ENCODE measurements at regions not wholly inside any gene's neighbourhood (a gene's known extent, or its start where the extent isn't known, plus 50 kb on each side); places are given as distances from the start of the nearest gene placed in this dataset.

DNA sequence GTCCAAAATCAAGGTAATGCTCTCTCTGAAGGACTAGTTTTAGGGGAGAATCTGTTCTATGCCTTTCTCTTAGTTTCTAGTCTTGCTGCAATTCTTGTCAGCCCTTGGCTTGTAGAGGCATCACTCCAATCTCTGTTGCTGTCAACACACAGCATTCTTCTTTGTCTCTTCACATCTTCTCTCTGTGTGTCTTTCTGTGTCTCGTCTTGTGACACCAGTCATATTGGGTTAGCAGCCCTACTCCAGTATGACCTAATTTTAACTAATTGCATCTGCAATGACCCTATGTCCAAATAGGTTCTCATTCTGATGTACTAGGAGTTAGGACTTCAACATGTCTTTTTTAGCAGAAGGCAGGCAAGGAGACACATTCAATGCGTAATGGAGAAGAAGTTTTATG, 1110.6 kb downstream of the DTWD2 start:
- no peak for DNase-seq

DNA sequence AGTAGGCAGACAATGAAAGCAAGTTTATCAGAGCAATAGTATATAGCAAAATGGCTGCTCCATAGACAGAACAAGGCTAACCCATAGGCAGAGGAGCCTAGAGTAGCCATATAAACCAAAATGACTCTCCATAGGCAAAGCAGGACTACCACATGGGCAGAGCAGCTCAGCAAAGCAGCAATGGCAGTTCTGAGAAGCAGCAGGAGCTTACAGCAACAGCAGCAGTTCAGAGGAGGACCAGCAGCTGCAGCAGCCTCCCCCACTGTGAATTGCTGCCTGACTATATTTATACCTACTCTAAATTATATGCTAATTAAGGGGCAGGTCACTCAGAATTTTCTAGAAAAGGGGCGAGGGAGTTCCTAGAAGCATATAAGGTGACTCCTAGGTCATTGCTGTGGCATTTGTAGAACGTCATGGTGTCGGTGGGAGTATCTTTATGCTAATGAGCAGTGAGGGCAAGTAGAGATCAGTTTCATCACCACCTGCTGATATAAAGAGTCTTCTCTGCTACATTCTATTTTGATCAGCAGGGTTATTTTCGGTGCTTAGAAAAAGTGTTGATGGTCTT, 1115.5 kb downstream of the DTWD2 start:
- no peak for DNase-seq

DNA sequence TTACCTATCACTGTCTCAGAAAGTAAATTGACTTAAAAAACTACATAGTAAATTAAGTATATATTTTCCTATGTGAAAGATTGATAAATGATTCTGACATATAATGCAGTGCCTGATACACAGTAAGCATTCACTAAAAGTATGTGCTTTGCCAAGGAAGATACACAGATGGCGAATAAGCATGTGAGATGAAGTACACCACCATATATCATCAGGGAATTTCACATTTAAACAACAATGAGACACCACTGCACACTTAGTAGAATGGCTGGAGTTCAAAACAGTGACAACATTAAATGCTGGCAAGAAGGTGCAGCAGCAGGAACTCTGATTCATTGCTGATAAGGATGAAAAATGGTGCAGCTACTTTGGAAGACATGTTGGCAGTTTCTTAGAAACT, 1118.8 kb downstream of the DTWD2 start:
- DNase-seq, result no peak

GRCh38 chr5:117863586-117864296, 1124.6 kb downstream of the DTWD2 start:
- no peak for DNase-seq

DNA sequence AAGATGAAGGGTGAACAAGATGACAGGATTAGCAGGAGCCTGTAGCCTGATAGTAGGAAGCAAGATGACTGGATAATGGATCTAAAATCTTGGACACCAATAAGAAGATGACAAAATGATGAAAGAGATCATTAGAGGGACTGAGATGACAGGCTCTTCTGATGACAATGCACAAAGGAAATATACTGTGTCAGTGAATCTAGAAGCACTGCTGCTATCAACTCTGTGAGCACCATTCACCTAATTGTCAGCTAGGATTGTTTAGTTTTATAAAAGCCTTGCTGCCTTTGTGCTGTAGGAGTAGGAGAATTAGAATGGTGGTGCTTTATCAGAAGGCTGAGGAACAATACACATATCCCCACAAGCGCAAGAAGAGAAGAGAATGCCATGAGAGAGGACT, 1127.8 kb downstream of the DTWD2 start:
- no peak for DNase-seq

- no peak for DNase-seq
Measured at GRCh38 chr5:117859176-117859575, 1129.2 kb downstream of the DTWD2 start.

DNA sequence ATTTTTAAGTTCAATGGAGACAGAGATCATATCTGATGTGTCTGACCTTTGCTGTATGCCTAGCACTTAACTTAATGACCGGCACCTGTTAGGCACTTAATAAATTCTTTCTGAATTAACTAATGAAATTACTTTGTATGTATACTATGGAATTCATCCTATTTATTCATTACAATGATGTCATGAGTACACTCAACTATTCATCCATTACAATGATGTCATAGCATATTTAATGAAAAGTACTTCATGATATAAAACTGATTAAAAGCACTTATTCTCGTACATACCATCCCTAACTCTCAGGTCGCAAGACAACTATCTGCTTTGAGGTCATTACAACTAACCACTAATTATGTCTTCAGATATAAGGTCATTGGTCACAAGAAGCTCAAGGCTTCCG, 1131.6 kb downstream of the DTWD2 start:
- no peak for DNase-seq

GRCh38 chr5:117837786-117838185, 1150.6 kb downstream of the DTWD2 start:
- DNase-seq, result no peak

DNA sequence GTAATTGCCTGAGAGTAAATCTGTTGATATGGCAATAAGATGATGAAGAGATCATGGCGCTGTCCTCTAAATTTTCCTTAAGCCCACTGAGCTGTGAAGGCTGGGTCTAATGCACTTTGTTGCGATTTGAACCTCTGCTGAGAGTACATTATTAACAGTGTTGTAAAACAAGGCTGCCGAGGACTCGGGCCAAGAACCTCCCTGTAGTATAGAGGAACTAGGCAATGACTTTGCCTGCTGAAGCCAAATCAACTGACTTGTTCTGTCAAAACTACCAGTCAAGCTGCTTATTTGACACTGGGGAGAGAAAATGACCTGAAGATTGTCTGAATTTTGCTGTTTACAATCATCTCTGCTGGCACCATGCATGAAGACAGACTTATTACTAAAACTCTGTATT, 1154.7 kb downstream of the DTWD2 start:
- no peak for DNase-seq

GRCh38 chr5:117829646-117830045, 1158.7 kb downstream of the DTWD2 start:
- no peak for DNase-seq

GRCh38 chr5:117813850-117814249, 1174.5 kb downstream of the DTWD2 start:
- no peak for DNase-seq

DNA sequence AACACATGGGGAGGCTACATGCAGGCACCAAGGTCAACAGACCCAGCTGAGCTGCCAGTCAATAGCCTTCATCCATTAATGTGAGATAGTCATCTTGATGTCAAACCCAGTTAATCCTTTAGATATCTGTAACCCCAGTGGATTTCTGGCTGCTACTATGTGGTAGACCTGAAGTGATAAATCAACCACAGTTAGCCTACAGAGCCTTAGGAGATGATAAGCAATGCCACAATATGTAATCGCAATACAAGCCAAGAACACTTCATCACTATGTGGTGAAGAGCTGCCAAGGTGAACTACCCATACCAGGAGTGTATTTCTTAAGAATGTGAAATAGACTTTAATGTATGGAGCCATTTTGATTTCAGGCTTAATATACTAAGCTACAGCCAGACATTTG, 1175.5 kb downstream of the DTWD2 start:
- DNase-seq, result no peak

- no peak for DNase-seq
Measured at GRCh38 chr5:117809251-117809650, 1179.1 kb downstream of the DTWD2 start.

DNA sequence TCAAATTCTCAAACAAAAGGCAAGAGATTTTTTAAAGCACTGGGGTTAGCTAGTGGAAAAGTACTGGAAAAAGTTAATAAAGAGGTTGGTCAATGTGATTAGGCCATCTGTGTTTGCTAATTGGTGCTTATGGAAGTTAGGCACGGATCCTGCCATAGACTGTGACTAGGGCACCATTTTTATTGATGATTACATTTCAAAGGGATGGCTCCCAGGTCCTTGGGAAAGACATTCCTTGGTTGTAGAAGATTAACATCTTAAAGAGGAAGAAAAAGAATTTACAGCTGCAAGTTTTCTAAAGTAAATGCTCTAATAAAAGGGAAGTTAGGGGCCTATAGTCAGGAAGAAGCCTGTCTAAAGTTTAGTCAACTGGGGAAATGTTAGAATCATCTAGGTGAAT, 1183.3 kb downstream of the DTWD2 start:
- DNase-seq, result no peak

- DNase-seq, result no peak
Measured at GRCh38 chr5:117803533-117803932, 1184.8 kb downstream of the DTWD2 start.

DNA sequence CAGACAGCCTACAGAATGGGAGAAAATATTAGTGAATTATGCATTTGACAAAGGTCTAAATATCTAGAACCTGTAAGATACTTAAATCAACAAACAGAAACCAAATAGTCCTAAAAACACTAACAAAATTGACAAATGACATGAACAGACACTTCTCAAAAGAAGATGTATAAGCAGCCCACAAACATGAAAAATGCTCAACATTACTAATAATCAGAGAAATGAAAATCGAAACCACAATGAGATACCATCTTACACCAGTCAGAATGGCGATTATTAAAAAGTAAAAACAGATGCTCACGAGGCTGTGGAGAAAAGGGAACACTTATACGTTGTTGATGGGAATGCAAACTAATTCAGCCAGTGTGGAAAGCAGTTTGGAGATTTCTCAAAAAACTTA, 1186.8 kb downstream of the DTWD2 start:
- DNase-seq, result no peak

DNA sequence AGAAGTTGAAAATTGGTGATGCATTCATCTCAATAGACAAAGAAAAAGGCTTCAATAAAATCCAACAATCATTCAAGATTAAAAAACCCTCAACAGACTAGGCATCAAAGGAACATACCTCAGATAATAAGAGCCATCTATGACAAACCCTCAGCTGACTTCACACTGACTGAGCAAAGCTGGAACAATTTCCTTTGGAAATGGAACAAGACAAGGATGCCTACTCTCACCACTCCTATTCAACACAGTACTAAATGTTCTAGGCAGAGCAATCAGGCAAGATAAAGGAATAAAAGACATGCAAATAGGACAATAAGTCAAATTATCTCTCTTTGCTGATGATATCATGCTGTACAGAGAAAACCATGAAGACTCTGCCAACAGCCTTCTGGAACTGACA, 1188.1 kb downstream of the DTWD2 start:
- DNase-seq, result no peak

GRCh38 chr5:117794847-117795246, 1193.5 kb downstream of the DTWD2 start:
- no peak for DNase-seq

DNA sequence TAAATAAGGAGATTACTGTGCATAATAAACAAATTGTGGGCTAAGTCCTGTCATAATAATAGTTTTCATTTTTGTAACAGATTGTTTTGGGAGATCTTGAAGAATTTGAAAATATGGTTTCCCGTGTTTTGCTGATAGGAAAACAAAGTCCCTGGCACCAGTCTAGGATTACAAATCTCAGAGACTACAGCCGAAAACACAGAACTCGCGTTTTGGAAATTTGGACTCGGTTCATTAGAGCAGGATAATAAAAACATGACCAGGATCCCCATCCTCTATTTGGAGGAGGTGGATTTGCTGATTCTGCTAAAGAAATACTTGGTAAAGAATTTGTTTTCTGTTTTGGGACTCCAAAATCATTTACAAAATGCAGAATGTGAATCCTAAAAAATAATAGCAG, 1194.4 kb downstream of the DTWD2 start:
- DNase-seq, result no peak

GRCh38 chr5:117792476-117792875, 1195.9 kb downstream of the DTWD2 start:
- no peak for DNase-seq

DNA sequence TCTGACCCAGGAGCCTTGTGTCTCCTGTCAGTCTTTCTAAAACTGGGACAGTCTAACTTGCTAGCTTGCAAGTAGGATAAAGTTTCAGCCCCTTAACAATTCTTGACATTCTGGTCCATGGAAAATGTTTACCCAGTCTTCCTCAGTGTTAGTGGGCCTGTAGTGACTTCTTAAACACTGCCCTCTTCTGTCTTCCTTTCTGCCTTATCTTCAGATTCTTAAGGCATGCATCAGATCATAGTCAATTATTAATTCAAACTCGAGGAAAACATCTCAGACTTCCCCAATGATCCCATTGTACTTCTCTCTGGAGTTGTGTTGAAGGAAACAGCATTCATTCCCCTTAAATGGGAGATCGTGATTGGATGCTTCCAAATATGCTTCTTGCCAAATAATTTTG, 1199.8 kb downstream of the DTWD2 start:
- no peak for DNase-seq

GRCh38 chr5:117779171-117779570, 1204.5 kb upstream of the SEMA6A start:
- no peak for DNase-seq

- DNase-seq, result no peak
Measured at GRCh38 chr5:117776977-117777376, 1202.4 kb upstream of the SEMA6A start.

GRCh38 chr5:117769877-117770276, 1195.3 kb upstream of the SEMA6A start:
- DNase-seq, result no peak

DNA sequence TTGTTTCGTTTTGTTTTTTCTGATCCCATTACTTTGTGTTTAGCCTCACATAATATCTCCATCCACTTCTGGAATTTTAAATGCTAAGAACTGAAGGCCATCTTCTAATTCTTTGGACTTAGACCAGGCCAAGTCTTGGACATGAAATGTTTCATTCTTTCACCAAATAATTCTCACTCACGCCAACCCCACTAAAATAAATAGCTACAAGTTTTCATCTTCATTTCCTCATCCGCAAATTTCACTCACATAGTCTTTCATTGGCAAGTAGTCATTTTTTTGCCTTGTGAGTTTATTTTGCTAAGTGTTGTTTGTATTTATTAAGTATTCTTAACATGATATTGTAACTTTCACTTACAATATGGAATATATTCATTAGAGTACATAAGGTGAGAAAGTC, 1188.6 kb upstream of the SEMA6A start:
- DNase-seq, result no peak
